GM21423 (cell line): ENCODE measurements at regions not wholly inside any gene's neighbourhood (a gene's known extent, or its start where the extent isn't known, plus 50 kb on each side); places are given as distances from the start of the nearest gene placed in this dataset.
"Not testable (repeated sequence)": the region's sequence is repeated elsewhere in the genome, so short reads cannot be mapped to it uniquely, and the experiment has no call there.

Experiments used
- ATAC-seq: cut with Tn5 transposase; IDR thresholded peaks from one replicate; pipeline ENCODE4 v1.9.1; 2021; ENCODE audit warnings: mild to moderate bottlenecking, moderate library complexity; ENCODE audit not compliant: unreplicated experiment

GRCh38 chr1:65527190-65527589 is 106.7 kb downstream of the LEPR start:
- no peak for ATAC-seq

GRCh38 chr1:65527707-65528503 is 107.4 kb downstream of the LEPR start:
- no peak for ATAC-seq

- no peak for ATAC-seq
Measured at GRCh38 chr1:65531972-65532570, 111.6 kb downstream of the LEPR start.

- ATAC-seq: no peak
Measured at GRCh38 chr1:65535981-65536380, 115.5 kb downstream of the LEPR start.

- no peak for ATAC-seq
Measured at GRCh38 chr1:65538086-65538485, 117.6 kb downstream of the LEPR start.

- no peak for ATAC-seq
Measured at GRCh38 chr1:65538664-65539063, 118.2 kb downstream of the LEPR start.

GRCh38 chr1:65539266-65540131 is 119.0 kb downstream of the LEPR start:
- ATAC-seq: no peak

- no peak for ATAC-seq
Measured at GRCh38 chr1:65541161-65541560, 120.7 kb downstream of the LEPR start.

- no peak for ATAC-seq
Measured at GRCh38 chr1:65541865-65542264, 121.4 kb downstream of the LEPR start.

GRCh38 chr1:65542592-65542991 is 122.1 kb downstream of the LEPR start:
- ATAC-seq: not testable (repeated sequence)

GRCh38 chr1:65550306-65551010 is 130.0 kb downstream of the LEPR start:
- not testable (repeated sequence) for ATAC-seq

GRCh38 chr1:65552484-65552883 is 132.0 kb downstream of the LEPR start:
- not testable (repeated sequence) for ATAC-seq

GRCh38 chr1:65554086-65554764 is 133.8 kb downstream of the LEPR start:
- not testable (repeated sequence) for ATAC-seq

GRCh38 chr1:65554829-65555228 is 134.4 kb downstream of the LEPR start:
- ATAC-seq: no peak

- ATAC-seq: no peak
Measured at GRCh38 chr1:65558215-65558614, 137.7 kb downstream of the LEPR start.

- ATAC-seq: no peak
Measured at GRCh38 chr1:65564493-65564892, 144.0 kb downstream of the LEPR start.

- ATAC-seq: no peak
Measured at GRCh38 chr1:65568285-65568684, 147.8 kb downstream of the LEPR start.

- ATAC-seq: no peak
Measured at GRCh38 chr1:65572701-65573421, 152.4 kb downstream of the LEPR start.

- ATAC-seq: no peak
Measured at GRCh38 chr1:65577278-65577677, 156.8 kb downstream of the LEPR start.

- ATAC-seq: not testable (repeated sequence)
Measured at GRCh38 chr1:65577982-65578381, 157.5 kb downstream of the LEPR start.
